HT-29 (cell line): ENCODE measurements at regions not wholly inside any gene's neighbourhood (a gene's known extent, or its start where the extent isn't known, plus 50 kb on each side); places are given as distances from the start of the nearest gene placed in this dataset. TPM values are rescaled to one million over a fixed set of nuclear protein-coding genes. Genes with fewer than 3 reads are reported as not detected.
"Not testable (repeated sequence)": the region's sequence is repeated elsewhere in the genome, so short reads cannot be mapped to it uniquely, and the experiment has no call there.

Experiments
- DNase-seq: peaks from one replicate; pipeline ENCODE4 v3.0.0-alpha.2; 2015; ENCODE audit warnings: low spot score
- small RNA-seq: library from RNA; depleted of rRNA; stranded (forward); fragments of <200 nt; gene quantifications from one replicate; pipeline ENCODE3, GENCODE V24; 2014

GRCh38 chr7:32648408-32649156 lies 153.3 kb downstream of the AVL9 start:
- DNase-seq: no peak

GRCh38 chr7:32645255-32645654 lies 150.0 kb downstream of the AVL9 start:
- DNase-seq: not testable (repeated sequence)

- DNase-seq: no peak
Measured at GRCh38 chr7:32643194-32643593, 147.9 kb downstream of the AVL9 start.

DNA sequence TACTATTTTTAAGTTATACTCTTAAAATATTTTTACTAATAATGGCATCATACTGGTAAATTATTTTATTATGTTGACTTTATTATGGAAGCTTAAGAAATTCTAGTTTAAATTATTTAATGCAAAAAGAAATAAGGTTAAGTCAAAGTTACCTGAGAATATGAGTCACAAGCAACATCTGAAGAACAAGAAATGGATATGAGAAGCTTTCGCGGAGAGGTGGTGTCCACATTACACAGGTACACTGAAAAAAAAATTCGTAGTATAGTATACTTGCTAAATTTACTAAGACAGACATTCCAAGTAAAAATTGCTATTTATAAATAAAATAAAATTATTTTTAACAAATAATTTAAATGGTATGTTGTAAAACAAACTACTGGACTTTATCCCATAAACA lies 143.8 kb downstream of the AVL9 start:
- no peak for DNase-seq

- not testable (repeated sequence) for DNase-seq
Measured at GRCh38 chr7:32638479-32639121, 143.3 kb downstream of the AVL9 start.

Small RNAs in the stretch of these regions (small RNA-seq; reads per million reads assigned to genes)
- gene AC018645.1: not detected
- not detected for gene MIR550A2
- gene RF00322: not detected
